ENCODE measurements at regions not wholly inside any gene's neighbourhood (a gene's known extent, or its start where the extent isn't known, plus 50 kb on each side); places are given as distances from the start of the nearest gene placed in this dataset.

DNA sequence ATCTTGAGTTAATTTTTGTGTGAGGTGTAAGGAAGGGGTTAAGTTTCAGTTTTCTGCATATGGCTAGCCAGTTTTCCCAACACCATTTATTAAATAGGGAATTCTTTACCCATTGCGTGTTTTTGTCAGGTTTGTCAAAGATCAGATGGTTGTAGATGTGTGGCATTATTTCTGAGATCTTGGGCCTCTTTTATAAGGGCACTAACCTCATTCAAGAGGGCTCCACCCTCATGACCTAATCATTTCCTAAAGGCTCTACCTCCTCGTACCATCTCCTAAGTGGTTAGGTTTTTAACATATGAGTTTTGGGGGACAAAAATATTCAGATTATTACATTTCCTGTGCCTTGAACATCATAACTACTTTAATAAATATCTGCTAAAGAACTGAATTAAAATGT is 510.9 kb downstream of the UTRN start:
- H3K36me3 ChIP-seq (replicated peaks in 1 of 2; ENCODE audit: control extremely low read depth in 1 of 2, control insufficient read depth in 1 of 2, extremely low read depth in 1 of 2, insufficient read depth in 2 of 2, low read length in 1 of 2), result peaks cover 28 to 56% of the 10 kb centered on the region in 2 experiments
- TF ChIP-seq, protein P1, sequence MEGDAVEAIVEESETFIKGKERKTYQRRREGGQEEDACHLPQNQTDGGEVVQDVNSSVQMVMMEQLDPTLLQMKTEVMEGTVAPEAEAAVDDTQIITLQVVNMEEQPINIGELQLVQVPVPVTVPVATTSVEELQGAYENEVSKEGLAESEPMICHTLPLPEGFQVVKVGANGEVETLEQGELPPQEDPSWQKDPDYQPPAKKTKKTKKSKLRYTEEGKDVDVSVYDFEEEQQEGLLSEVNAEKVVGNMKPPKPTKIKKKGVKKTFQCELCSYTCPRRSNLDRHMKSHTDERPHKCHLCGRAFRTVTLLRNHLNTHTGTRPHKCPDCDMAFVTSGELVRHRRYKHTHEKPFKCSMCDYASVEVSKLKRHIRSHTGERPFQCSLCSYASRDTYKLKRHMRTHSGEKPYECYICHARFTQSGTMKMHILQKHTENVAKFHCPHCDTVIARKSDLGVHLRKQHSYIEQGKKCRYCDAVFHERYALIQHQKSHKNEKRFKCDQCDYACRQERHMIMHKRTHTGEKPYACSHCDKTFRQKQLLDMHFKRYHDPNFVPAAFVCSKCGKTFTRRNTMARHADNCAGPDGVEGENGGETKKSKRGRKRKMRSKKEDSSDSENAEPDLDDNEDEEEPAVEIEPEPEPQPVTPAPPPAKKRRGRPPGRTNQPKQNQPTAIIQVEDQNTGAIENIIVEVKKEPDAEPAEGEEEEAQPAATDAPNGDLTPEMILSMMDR (IDR thresholded peaks at IDR 0.05), result no peak
- no peak for TF ChIP-seq EZH2 (IDR thresholded peaks at IDR 0.05; ENCODE audit: borderline replicate concordance, insufficient read depth, low read depth, low read length, poor library complexity, severe bottlenecking)
- Mint-ChIP-seq H3K4me3 (no peak overlapping the region), H3K4me1 (no peaks in the 10 kb centered on the region), H3K27me3 (no peaks in the 10 kb centered on the region), H3K27ac (no peak overlapping the region), H3K9me3 (ENCODE audit: insufficient read depth) (no peaks in the 10 kb centered on the region)
- H2AFZ ChIP-seq (ENCODE audit: insufficient read depth, low read depth, low read length, poor library complexity, severe bottlenecking), result no peak overlapping the region
- WGBS (ENCODE audit: insufficient coverage), result no CpG with 5 or more reads among the region's 2 CpGs
- no peak overlapping the region for H3K4me2 ChIP-seq (replicated peaks; ENCODE audit: low read depth, low read length, poor library complexity, severe bottlenecking)
- POLR2A ChIA-PET, result no interaction called here
- no peaks in the 10 kb centered on the region for H3K27me3 ChIP-seq (replicated peaks in 1 of 4; ENCODE audit: control extremely low read depth in 1 of 4, control insufficient read depth in 3 of 4, insufficient read depth in 4 of 4, low read length in 3 of 4)
- H3K4me3 ChIP-seq (ENCODE audit: control extremely low read depth in 1 of 5, extremely low read depth in 1 of 5, insufficient read depth in 1 of 5, low read depth in 2 of 5, low read length in 4 of 5), result no peak overlapping the region
- CTCF ChIA-PET, result no interaction called here
- DNase-seq (no peak), ATAC-seq (ENCODE audit: low read depth) (no peak)
- no peak overlapping the region for H3K9ac ChIP-seq (ENCODE audit: low read length)
- no peaks in the 10 kb centered on the region for H3K79me2 ChIP-seq (ENCODE audit: control insufficient read depth, insufficient read depth, low read length)
- intact Hi-C loops (cut with micrococcal nuclease), result no loop called here
- no peaks in the 10 kb centered on the region for H4K20me1 ChIP-seq (ENCODE audit: control insufficient read depth, insufficient read depth, low read length, poor library complexity, severe bottlenecking)
- H3K4me1 ChIP-seq (ENCODE audit: control insufficient read depth in 2 of 2, insufficient read depth in 2 of 2, low read length in 2 of 2), result no peaks in the 10 kb centered on the region
- H3K9me3 ChIP-seq (ENCODE audit: control extremely low read depth in 1 of 3, control insufficient read depth in 2 of 3, insufficient read depth in 1 of 3, low read length in 2 of 3), result peaks cover 0 to 1% (median 0%) of the 10 kb centered on the region in 3 donors
- no peak overlapping the region for H3K27ac ChIP-seq (ENCODE audit: low read length in 2 of 2)

DNA sequence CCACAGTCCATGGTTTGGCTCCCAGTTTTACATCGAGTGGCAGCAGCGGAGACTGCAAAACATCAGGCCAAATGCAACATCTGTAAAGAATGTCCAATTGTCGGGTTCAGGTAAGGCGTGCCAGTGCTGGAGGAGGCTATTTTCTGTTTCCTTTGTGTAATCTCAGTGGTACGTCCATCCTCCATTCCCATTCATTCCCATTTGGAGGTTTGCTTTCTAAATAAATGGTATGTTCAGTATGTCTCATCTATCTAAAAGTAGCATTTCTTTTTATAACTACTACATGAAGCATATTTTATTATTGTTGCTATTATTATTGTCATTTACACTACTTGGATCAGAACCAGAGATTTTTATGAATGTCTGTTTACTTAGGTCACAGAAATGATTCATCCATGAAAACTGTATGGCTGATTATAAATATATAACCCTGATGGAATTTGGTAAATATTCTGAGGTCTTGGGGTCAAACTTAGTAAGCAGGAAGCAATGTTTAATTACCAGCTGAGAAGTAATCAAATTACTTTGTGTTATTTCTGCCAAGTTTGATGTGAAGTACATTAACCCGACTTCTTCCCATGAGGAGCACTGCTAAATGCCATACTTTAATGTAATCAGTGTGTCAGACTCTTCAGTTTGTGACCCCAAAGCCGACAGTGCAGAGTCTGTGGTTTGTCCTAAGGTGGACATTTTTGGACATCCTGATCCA is 512.9 kb downstream of the UTRN start:
- Histone ChIP-seq H4K20me1 (ENCODE audit: control insufficient read depth, insufficient read depth, low read length, poor library complexity, severe bottlenecking) (no peaks in the 10 kb centered on the region), H3K27me3 (replicated peaks in 1 of 4; ENCODE audit: control extremely low read depth in 1 of 4, control insufficient read depth in 3 of 4, insufficient read depth in 4 of 4, low read length in 3 of 4) (no peaks in the 10 kb centered on the region)
- no peak overlapping the region for H3K4me3 Mint-ChIP-seq

More for the DNA sequence above, 512.9 kb downstream of the UTRN start:
- Mint-ChIP-seq H3K4me1 (no peaks in the 10 kb centered on the region), H3K27ac (no peak overlapping the region), H3K9me3 (ENCODE audit: insufficient read depth) (no peaks in the 10 kb centered on the region), H3K27me3 (no peaks in the 10 kb centered on the region)
- H3K4me2 ChIP-seq (replicated peaks; ENCODE audit: low read depth, low read length, poor library complexity, severe bottlenecking), result no peak overlapping the region
- 100% methylated on average over 3 of the region's 7 CpGs for WGBS (ENCODE audit: insufficient coverage)
- ChIA-PET POLR2A (no interaction called here), CTCF (no interaction called here)
- H3K4me3 ChIP-seq (ENCODE audit: control extremely low read depth in 1 of 5, extremely low read depth in 1 of 5, insufficient read depth in 1 of 5, low read depth in 2 of 5, low read length in 4 of 5), result no peak overlapping the region
- H3K9ac ChIP-seq (ENCODE audit: low read length), result no peak overlapping the region
- TF ChIP-seq EZH2 (IDR thresholded peaks at IDR 0.05; ENCODE audit: borderline replicate concordance, insufficient read depth, low read depth, low read length, poor library complexity, severe bottlenecking), result no peak
- TF ChIP-seq, protein P1 (IDR thresholded peaks at IDR 0.05), result no peak
- peaks cover 23 to 59% of the 10 kb centered on the region in 2 experiments for H3K36me3 ChIP-seq (replicated peaks in 1 of 2; ENCODE audit: control extremely low read depth in 1 of 2, control insufficient read depth in 1 of 2, extremely low read depth in 1 of 2, insufficient read depth in 2 of 2, low read length in 1 of 2)
- ATAC-seq (ENCODE audit: low read depth), result no peak
- H3K27ac ChIP-seq (ENCODE audit: low read length in 2 of 2), result no peak overlapping the region
- H3K79me2 ChIP-seq (ENCODE audit: control insufficient read depth, insufficient read depth, low read length), result no peaks in the 10 kb centered on the region
- H3K9me3 ChIP-seq (ENCODE audit: control extremely low read depth in 1 of 3, control insufficient read depth in 2 of 3, insufficient read depth in 1 of 3, low read length in 2 of 3), result peaks cover 0 to 1% (median 0%) of the 10 kb centered on the region in 3 donors
- no peaks in the 10 kb centered on the region for H3K4me1 ChIP-seq (ENCODE audit: control insufficient read depth in 2 of 2, insufficient read depth in 2 of 2, low read length in 2 of 2)
- no peak for DNase-seq
- H2AFZ ChIP-seq (ENCODE audit: insufficient read depth, low read depth, low read length, poor library complexity, severe bottlenecking), result no peak overlapping the region
- intact Hi-C loops (cut with micrococcal nuclease), result no loop called here
